ENCODE measurements at regions not wholly inside any gene's neighbourhood (a gene's known extent, or its start where the extent isn't known, plus 50 kb on each side); places are given as distances from the start of the nearest gene placed in this dataset.

GRCh38 chr9:78097541-78097940 lies 65.9 kb upstream of the GNAQ start:
- TF ChIP-seq, protein P1, sequence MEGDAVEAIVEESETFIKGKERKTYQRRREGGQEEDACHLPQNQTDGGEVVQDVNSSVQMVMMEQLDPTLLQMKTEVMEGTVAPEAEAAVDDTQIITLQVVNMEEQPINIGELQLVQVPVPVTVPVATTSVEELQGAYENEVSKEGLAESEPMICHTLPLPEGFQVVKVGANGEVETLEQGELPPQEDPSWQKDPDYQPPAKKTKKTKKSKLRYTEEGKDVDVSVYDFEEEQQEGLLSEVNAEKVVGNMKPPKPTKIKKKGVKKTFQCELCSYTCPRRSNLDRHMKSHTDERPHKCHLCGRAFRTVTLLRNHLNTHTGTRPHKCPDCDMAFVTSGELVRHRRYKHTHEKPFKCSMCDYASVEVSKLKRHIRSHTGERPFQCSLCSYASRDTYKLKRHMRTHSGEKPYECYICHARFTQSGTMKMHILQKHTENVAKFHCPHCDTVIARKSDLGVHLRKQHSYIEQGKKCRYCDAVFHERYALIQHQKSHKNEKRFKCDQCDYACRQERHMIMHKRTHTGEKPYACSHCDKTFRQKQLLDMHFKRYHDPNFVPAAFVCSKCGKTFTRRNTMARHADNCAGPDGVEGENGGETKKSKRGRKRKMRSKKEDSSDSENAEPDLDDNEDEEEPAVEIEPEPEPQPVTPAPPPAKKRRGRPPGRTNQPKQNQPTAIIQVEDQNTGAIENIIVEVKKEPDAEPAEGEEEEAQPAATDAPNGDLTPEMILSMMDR (IDR thresholded peaks at IDR 0.05) = no peak
- TF ChIP-seq POLR2A (IDR thresholded peaks at IDR 0.05) = no peak
